ENCODE measurements at regions not wholly inside any gene's neighbourhood (a gene's known extent, or its start where the extent isn't known, plus 50 kb on each side); places are given as distances from the start of the nearest gene placed in this dataset.

DNA sequence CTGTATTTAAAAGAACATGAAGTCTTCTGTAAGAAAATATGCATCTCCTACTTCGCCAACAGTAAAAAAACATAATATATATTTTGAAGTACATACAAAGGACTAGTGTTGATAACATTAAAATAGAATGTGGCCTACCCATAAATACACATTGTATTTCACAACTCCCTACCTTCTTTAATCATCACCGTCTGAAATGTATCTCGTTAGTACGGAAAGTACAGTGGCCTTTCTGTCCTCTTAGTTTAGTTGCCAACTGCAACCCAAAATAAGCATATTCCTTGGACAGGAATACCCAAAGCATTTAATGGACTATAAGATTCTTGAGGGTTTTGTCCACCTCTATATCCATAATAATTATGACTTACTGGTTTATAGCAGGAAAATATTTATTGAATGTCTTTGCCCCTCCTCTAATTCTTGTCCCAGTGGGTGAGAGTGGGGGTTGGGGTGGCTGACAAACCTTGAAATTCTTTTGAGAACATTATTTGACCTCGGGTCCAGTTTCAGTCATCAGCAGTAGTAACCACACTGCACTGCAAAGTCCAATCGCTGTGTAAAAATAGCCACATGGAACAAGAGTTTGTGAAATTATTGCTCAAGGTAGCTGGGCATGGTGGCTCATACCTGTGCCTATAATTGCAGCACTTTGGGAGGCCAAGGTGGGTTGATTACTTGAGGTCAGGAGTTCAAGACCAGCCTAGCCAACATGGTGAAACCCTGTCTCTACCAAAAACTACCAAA, 474.5 kb downstream of the KLHL13 start:
- TF ChIP-seq POLR2A (IDR thresholded peaks at IDR 0.05) (no peak), CTCF (IDR thresholded peaks at IDR 0.05) (no peak)

Measured in right lobe of liver (tissue), 4 donors.